ENCODE measurements at regions not wholly inside any gene's neighbourhood (a gene's known extent, or its start where the extent isn't known, plus 50 kb on each side); places are given as distances from the start of the nearest gene placed in this dataset.

- no peak for TF ChIP-seq GRHL2 (CRISPR knock-in tag; IDR thresholded peaks at IDR 0.05; ENCODE audit: insufficient replicate concordance, severe bottlenecking)
- no peak for TF ChIP-seq TP53 (CRISPR knock-in tag; IDR thresholded peaks at IDR 0.05)
- TF ChIP-seq ERG (CRISPR knock-in tag; IDR thresholded peaks at IDR 0.05): no peak
- TF ChIP-seq EMX1 (CRISPR knock-in tag; IDR thresholded peaks at IDR 0.05): no peak
- no peak for TF ChIP-seq FOXK1 (CRISPR knock-in tag; IDR thresholded peaks at IDR 0.05)
- no peak for TF ChIP-seq ZNF512 (CRISPR knock-in tag; IDR thresholded peaks at IDR 0.05; ENCODE audit: borderline replicate concordance)
- TF ChIP-seq ZNF671 (CRISPR knock-in tag; IDR thresholded peaks at IDR 0.05): no peak
- TF ChIP-seq USF2 (CRISPR knock-in tag; IDR thresholded peaks at IDR 0.05): no peak
- no peak for TF ChIP-seq PRRX2 (CRISPR knock-in tag; IDR thresholded peaks at IDR 0.05)
Observed at GRCh38 chr7:54699715-54700114, 59.3 kb downstream of the SEC61G start (continued).

- H3K4me1 Mint-ChIP-seq: peaks cover 12% of the 10 kb centered on the region
- ChIA-PET CTCF (interaction anchor here (0.6 kb wide), 1 partner anchor 44 kb away, joined by 5 read pairs; no protein-coding TSS in a partner anchor), POLR2A (no interaction called here)
- H3K4me3 Mint-ChIP-seq: no peak overlapping the region
- no peak for DNase-seq (ENCODE audit: low spot score)
- H3K27ac Mint-ChIP-seq: no peak overlapping the region
- H3K9me3 Mint-ChIP-seq: no peaks in the 10 kb centered on the region
- no peak; the same call in 1 of the 2 replicates for ATAC-seq
- H3K27me3 Mint-ChIP-seq (ENCODE audit: low read depth): no peaks in the 10 kb centered on the region
- no peaks in the 10 kb centered on the region for H3K36me3 Mint-ChIP-seq
- no peak for TF ChIP-seq ZNF121 (CRISPR knock-in tag; IDR thresholded peaks at IDR 0.05)
- no peak for TF ChIP-seq NR2C2 (CRISPR knock-in tag; IDR thresholded peaks at IDR 0.05)
- TF ChIP-seq SP1 (CRISPR knock-in tag; conservative IDR thresholded peaks at IDR 0.05): no peak
- no peak for TF ChIP-seq ZNF532 (CRISPR knock-in tag; IDR thresholded peaks at IDR 0.05; ENCODE audit: borderline replicate concordance)
- no peak for TF ChIP-seq NR1H2 (CRISPR knock-in tag; IDR thresholded peaks at IDR 0.05)
- TF ChIP-seq RELA (CRISPR knock-in tag; IDR thresholded peaks at IDR 0.05; ENCODE audit: borderline replicate concordance): no peak
- TF ChIP-seq USF2 (CRISPR knock-in tag; IDR thresholded peaks at IDR 0.05): no peak
- TF ChIP-seq E2F5 (CRISPR knock-in tag; IDR thresholded peaks at IDR 0.05): no peak
- no peak for TF ChIP-seq NFE2L1 (CRISPR knock-in tag; IDR thresholded peaks at IDR 0.05)
- no peak for TF ChIP-seq HMGA2 (CRISPR knock-in tag; IDR thresholded peaks at IDR 0.05)
- no peak for TF ChIP-seq FOXP1 (CRISPR knock-in tag; IDR thresholded peaks at IDR 0.05; ENCODE audit: borderline replicate concordance)
- no peak for TF ChIP-seq CREM (CRISPR knock-in tag; IDR thresholded peaks at IDR 0.05)
Observed at GRCh38 chr7:54697659-54698186, 61.3 kb downstream of the SEC61G start.

Data from WTC11 (cell line).